Astrocyte of the cerebellum (primary cell): ENCODE measurements at regions not wholly inside any gene's neighbourhood (a gene's known extent, or its start where the extent isn't known, plus 50 kb on each side); places are given as distances from the start of the nearest gene placed in this dataset.

Experiments used
- DNase-seq: peaks from one replicate; pipeline ENCODE4 v3.0.0-alpha.2; 2011; ENCODE audit warnings: low read depth
- H3K4me3 ChIP-seq: 2 replicates; pipeline ENCODE4 v1.5.1; 2011; ENCODE audit warnings: mild to moderate bottlenecking, low read depth, low read length, moderate library complexity
- in situ Hi-C: cut with HindIII; loops from 2 replicates; pipeline ENCODE4 v1.10.0; 2017; ENCODE audit warnings: low sequenced_read_pairs
- TF ChIP-seq, protein P1 (sequence below): IDR thresholded peaks from 2 replicates; pipeline ENCODE4 v1.5.1; 2012; ENCODE audit warnings: low read length, low read depth, moderate library complexity, mild to moderate bottlenecking; ENCODE audit errors: missing control alignments

DNA sequence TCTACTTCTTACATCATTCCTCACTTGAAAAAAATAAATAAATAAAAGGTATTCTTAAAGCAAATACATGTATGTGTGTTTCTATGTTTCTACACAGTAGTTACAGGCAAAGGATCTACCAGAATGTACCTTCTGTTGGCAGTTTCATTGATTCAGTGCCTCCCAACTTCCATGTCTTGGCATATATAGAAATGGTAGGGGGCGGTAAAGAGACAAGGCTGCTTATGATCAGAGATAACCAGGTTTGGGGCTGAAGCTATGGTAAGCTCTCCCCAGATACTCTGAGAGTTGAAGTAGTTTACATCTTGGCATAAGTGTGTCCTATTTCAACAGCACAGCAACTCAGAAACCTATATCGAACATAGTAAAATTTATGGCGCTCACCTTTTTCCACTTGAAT, 1075.4 kb upstream of the C9orf72 start:
- no peak overlapping the region for H3K4me3 ChIP-seq
- TF ChIP-seq, protein P1, sequence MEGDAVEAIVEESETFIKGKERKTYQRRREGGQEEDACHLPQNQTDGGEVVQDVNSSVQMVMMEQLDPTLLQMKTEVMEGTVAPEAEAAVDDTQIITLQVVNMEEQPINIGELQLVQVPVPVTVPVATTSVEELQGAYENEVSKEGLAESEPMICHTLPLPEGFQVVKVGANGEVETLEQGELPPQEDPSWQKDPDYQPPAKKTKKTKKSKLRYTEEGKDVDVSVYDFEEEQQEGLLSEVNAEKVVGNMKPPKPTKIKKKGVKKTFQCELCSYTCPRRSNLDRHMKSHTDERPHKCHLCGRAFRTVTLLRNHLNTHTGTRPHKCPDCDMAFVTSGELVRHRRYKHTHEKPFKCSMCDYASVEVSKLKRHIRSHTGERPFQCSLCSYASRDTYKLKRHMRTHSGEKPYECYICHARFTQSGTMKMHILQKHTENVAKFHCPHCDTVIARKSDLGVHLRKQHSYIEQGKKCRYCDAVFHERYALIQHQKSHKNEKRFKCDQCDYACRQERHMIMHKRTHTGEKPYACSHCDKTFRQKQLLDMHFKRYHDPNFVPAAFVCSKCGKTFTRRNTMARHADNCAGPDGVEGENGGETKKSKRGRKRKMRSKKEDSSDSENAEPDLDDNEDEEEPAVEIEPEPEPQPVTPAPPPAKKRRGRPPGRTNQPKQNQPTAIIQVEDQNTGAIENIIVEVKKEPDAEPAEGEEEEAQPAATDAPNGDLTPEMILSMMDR: no peak
- in situ Hi-C loops: no loop called here
- DNase-seq: no peak

- TF ChIP-seq, protein P1: no peak
- in situ Hi-C loops: no loop called here
- no peak for DNase-seq
- no peak overlapping the region for H3K4me3 ChIP-seq
Observed at GRCh38 chr9:28650327-28650726, 1077.0 kb upstream of the C9orf72 start.

- TF ChIP-seq, protein P1: no peak
- in situ Hi-C loops: no loop called here
- DNase-seq: no peak
- no peak overlapping the region for H3K4me3 ChIP-seq
Observed at GRCh38 chr9:28651050-28651722, 1077.9 kb upstream of the C9orf72 start.

- TF ChIP-seq, protein P1: no peak
- in situ Hi-C loops: no loop called here
Observed at GRCh38 chr9:28653216-28653615, 1079.9 kb upstream of the C9orf72 start.

DNA sequence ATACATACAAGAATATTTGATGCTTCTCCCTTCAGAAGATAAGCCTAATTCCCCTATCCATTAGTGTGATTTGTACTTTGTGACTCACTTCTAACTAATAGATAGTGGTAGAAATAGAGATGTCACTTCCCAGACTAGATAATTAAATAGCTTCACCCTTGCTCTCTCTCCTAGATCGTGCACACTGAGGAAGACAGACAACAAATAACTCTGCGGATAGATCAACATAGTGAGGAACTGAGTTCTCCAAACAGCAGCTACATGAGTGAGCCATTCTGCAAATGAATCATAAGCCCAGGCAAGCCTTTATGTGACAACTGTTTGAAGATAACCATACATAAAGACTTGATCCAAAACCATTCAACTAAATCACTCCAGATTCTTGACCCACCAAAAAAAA, 1083.4 kb upstream of the C9orf72 start:
- in situ Hi-C loops: no loop called here
- H3K4me3 ChIP-seq: no peak overlapping the region
- TF ChIP-seq, protein P1: no peak
- no peak for DNase-seq

More at GRCh38 chr9:28653216-28653615, 1079.9 kb upstream of the C9orf72 start:
- no peak for DNase-seq
- H3K4me3 ChIP-seq: no peak overlapping the region

DNA sequence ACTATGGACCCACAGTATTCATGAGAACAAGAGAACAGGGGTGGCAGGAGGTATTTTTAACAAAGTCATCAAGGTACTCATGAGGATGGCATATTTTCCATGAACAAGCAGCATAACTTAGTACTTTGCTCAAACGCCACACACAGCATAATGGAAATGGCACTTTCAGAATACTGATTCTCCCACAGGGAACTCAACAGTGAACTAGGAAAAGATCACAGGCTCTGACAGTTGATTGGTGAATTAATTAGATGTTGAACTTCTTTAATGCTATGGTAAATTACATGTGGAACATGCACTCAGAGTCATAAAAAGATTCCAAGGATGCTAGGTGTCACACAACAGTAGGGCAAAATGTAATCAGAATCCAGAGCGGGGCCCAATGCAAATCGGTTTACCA, 1088.6 kb upstream of the C9orf72 start:
- no peak overlapping the region for H3K4me3 ChIP-seq
- TF ChIP-seq, protein P1: no peak
- in situ Hi-C loops: no loop called here
- no peak for DNase-seq
